NCI-H2196 (cell line): ENCODE measurements at regions not wholly inside any gene's neighbourhood (a gene's known extent, or its start where the extent isn't known, plus 50 kb on each side); places are given as distances from the start of the nearest gene placed in this dataset.

ENCODE experiments used
- DNase-seq: peaks from one replicate; lab custom pipeline; 2025; ENCODE audit not compliant: unreplicated experiment; lab: John Stamatoyannopoulos, UW

DNA sequence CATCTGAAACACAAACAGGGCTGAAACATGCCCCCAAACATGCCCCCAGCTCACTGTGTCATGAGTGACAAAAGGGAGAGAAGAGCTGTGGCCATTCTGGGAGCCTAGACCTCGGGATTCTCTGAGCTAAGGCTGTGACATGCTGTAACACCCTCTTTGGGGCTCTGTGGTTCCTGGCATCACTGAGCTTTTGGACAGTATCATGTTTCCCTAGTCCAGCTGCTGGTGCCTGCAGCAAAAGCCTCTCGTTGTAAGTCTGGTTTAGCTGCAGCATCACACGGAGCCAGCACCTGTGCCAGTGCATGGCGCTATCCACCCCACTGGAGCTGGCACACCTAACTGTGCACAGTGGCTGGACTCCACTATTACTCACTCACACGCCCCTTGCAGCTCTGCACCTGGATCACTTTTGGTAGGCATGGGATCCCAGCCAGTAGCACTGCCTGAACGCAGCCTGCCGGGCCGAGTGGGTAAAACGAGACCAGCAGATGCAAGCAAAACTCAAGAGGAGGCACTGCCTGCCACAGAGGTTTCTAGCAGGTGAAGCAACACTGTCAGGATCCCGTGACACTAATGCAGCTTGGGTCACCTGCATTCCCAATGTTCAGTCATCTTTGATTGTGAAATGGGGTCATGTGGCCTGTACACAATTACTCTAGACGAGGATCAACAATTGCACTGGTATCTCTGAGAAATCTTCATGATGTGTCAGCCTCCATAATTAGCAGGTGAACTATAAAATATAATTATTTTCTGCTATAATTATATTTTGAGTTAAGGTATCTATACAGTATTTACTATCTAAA lies 547.2 kb downstream of the ZNF804A start:
- DNase-seq = peak; percentile 77

DNA sequence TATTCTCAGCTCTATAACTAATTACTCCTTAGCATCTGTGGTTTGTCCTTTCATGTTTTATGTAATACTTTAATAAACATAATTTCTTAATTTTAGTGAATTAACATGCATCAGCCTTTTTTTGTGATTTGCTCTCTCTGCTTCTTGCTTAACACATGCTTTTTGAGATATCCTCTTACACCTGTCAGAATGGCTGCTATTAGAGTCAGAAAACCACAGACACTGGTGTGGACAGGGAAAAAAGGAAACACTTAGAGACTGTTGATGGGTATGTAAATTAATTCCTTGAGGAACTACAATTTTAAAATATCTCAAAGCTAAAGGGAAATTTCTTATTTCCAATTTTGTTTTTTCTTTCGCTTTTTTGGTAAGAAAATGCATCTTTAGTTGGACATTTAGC lies 549.0 kb downstream of the ZNF804A start:
- no peak for DNase-seq

DNA sequence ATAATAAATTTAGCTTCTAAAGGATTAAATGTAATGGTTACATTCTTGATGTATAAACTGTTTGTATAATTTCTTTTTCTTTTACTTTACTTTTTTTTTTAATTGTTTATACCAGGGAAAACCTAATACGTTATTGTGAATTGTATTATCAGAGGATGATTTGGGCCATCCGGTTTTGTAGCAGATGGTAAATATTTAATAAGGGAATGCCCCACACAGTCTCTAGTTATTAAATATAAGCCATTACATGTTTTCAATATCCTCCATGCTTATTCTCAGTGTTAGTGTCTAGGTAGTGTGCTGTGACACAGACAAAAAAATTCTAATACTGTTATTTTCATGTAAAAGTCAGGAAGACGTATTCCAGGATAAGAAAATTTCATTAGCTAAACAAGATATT lies 553.9 kb downstream of the ZNF804A start:
- DNase-seq = no peak

DNA sequence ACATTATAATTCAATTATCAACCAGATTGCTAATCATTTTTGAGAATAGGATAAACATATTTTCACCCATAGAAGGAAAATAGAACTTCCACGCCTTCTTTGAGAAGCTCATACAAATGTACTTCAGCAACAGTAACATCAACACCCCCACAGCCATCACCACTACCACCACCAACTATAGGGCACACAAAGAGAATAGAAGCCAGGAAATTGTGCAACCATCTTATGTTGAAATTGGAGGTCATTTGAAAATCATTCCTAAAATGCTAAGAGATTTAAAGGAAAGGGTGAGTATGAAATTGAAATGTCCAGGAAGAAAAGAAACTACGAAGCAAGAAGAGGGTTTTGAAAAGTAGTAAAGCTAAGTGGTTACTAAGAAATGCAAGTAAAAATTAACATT lies 563.4 kb downstream of the ZNF804A start:
- DNase-seq = no peak

DNA sequence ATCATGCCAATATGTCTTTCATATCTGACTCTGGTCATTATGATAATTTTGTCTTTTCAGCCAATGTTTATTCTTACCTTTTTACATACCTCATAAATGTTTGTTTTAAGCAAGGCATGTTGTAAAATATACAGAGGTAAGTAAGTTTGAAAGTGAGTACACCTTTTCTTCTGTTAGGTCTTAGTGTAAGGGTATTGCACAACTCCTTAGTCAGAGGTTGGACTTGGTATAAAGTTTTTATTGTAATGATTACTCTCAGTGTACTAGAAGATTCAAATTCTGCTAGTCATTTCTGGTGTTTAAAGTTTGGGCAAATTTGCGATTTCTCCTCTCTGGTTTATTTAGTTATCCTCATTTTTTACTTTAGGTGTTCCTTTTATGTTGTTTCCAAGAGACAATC lies 564.3 kb upstream of the FSIP2 start:
- no peak for DNase-seq

DNA sequence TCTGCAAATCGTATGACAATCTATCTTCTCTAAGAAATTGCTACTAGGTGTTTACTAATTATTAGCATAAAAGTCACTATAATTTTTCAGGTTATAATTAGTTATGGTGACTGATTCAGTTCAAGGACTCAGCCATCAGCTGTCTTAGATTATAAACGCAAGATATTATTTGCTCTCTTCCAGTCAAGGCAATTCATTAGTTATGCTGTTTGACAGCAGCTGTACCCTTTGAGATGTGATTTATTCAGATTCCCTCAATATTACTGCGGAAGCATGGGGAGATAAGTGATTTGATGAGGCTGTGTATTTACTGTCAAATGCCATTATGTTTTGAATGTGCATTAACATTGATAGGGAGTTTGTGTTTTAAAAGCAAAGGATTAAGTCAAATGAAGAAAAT lies 558.9 kb upstream of the FSIP2 start:
- DNase-seq = no peak

DNA sequence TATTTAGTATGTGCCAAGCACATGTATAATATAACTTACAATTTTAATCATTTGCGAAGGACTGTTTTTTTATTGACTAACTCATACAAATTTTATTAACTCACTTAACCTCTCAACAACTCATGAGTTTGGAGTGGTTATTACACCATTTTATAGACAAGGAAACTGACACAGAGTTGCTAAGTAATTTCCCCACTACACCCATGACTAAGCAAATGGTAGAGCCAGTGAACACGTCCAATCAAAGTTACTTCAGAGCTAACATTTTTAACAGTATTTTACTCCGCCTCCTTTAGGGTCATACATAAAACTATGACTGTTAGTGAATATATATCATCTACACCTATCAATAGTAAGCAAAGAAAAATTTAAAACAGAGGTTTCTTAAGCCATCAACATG lies 556.7 kb upstream of the FSIP2 start:
- no peak for DNase-seq

DNA sequence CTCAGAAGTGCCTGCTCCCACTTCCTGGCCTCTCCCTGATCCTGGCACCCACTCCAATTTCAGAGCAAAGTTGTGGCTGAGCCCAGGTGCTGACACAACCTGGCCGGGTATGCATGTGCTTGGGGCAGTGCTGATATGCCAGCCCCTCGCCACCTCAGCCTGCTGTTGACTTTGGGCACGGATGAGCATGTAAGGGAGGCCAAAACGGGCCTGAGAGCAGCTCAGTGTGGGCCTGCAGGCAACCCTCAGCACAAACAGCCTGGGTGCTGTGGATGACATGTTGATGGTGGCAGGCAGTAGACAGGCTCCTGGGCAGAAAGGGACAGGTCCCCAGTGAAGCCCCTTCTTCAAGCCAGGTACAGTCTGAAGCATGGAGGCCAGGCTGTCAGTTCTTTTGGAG lies 553.6 kb upstream of the FSIP2 start:
- DNase-seq = no peak

DNA sequence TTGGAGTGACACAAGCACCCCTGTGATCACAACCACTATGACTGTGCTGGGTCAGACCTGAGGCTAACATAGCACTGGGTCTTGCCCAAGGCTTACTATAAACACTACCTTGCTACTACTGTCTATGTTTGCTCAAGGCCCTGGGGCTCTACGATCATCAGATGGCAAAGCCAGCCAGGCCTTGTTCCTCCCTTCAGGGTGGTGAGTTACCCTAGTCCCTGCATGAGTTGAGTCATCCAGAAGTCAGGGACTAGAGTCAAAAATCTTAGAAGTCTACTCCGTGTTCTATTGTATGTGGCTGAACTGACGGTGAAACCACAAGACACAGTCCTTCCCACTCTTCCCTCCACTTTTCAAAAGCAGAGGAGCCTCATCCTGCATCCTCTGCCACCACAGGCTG lies 551.2 kb upstream of the FSIP2 start:
- no peak for DNase-seq

DNA sequence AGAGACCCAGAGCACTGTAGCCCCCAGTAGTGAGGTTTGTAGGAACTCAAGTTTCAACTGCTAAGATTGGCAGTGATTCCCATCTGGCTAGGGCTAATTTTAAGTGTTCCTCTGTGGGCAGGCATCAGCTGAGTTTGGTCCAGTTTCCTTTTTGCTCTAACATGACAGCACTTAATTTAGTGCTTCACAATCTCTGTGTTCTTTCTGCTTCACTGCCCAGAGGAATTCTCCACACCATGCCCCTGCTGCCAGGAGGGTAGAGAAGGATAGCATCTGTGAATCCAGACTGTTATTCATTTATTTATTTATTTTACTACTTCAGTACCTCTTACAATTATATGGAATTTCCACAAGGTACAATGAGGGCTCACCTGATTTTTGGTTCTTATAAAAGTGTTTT lies 549.9 kb upstream of the FSIP2 start:
- DNase-seq = no peak

DNA sequence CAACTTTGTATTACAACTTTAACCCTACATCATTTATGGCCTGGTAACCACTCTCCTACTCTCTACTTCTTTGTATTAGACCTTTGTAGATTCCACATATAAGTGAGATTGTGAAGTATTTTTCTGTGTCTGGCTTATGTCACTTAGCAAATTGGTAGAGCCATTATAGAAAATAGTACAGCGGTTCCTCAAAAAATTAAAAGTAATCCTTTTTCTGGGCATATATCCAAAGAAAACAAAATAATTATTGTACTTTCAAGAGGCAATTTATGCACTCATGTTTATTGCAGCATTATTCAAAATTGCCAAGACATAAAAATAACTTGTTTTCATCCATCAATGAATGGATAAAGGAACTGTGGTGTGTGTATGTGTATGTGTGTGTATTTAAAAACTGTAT lies 537.5 kb upstream of the FSIP2 start:
- no peak for DNase-seq

DNA sequence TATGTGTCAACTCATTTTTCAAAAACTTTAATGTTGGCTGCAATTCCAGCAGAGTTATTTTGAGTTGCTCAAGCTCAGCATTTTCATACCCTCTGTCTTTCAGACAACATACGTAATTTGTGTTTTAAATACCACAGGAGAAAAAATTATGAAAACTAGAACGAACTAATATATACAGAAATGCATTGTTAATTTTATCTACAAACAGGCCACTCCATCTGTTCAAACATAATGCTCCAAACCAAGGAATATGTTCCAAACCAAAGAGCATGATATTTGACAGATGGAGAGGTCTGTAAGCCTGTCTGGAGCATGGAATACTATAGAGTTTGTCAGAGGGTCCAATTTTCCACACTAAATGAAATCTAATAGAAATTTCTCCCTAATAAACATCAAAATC lies 536.2 kb upstream of the FSIP2 start:
- no peak for DNase-seq

DNA sequence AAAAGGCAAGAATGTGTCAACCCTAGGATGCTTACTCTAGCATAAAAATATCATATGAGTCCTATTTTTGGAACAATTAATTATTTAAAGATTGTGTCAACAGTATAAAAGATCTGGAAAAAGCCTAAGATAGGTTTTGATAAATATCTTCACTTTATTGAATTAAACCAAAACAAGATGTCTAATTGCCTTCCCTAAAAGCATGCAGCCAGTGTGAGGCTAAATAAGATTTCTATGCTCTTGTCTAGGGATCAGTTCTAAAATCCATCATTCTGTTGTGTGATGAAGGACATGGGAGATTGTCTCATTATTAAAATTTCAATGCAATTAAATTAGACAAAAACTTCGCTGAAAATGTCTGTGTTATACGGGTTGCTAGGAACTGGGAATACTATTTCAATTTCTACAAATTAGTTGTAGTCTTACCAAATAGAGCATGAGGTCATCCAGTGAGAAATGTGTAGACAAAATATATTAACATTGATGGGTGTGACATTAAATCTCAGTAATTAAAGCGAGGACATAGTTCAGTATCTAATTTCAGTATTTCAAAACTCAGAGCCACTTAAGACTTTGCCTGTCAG lies 535.6 kb upstream of the FSIP2 start:
- DNase-seq = no peak

DNA sequence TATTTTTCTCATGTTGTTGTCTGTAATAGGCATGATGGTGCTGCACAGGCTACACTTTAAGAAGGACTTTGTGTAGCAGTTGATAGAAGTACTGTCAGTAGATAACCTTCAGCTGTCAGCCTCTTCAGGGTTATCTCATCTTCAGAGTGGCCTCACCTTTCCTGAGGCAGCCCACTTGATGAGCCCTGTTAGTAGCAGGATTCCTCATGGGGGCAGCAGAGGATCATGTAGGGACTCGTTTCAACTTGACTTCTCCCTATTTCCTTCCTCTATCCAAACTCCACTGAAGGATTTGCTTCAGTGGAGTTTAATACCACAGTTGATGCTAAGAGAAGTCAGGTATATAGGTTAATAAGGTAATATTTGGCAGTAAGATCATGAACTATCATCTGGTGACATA lies 530.3 kb upstream of the FSIP2 start:
- no peak for DNase-seq

DNA sequence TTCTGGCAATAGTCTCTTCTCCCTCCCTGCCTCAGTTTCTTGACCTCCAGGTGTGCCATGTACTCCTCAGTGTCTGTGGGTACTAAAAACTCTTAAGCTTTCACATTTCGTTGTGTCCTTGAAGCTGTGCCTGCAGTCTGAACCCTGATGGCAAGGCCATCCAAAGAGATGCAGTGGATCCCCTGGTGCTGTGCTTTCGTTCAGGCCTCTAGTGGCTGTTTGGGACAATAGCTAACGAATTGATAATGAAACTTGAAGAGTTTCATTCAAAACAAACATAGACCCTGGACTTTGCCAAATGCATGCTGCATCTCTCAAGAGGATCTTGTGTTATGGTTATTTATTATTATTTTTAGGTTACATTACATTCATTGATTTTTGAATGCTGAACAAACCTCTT lies 523.1 kb upstream of the FSIP2 start:
- DNase-seq = no peak

DNA sequence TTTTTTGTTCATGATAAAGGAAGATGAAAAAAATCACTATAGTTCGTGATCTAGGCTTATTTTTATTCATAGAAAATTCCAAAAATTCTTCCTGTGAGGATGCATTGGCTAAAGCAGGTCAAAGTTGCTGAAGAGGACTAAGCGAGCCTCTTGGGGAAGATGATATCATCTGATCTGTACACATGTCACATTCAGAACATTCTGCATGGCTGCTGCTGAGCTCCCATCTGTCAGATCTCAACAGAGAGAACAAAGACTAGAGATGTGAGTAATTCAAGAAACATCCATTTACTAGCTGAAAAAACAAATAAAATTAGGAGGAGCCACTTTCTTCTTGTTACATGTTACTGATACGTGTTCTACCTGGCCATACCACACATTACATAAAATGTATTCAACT lies 518.6 kb upstream of the FSIP2 start:
- DNase-seq = no peak

DNA sequence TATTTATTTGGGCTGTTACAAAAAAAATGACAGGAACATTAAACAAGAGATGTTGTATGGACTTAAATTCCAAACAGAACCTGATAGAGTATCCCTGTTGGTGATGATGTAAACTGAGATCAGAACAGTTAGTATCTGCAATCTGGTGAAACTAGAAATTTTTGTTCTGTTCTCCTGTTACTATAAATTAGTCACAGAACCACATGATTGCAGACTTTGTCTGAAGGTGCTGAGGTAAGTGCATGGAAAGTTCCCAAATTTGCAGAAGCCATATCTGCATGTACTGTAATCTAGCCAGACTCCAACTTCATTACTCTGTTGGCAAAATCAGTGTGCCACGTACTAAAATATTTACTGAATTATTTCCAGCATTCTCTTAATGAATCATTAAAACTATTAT lies 516.3 kb upstream of the FSIP2 start:
- DNase-seq = no peak

DNA sequence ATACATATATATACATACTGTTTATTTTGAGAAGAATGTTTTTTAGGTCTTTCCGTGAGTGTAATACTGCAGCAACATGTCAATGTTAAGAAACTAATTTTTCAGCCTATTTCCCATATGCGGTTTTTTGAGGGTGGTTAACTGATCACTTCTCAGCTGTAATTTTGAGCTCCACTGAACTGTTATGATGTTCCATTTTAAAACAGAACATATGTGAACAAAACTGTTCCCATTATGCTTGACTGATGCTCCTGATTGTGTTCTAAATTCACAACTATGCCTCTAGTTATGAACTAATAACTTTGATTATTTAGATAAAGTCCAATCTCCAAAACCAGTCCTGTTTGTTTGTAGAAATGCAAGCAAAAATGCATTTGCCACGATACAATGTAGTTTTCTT lies 511.2 kb upstream of the FSIP2 start:
- no peak for DNase-seq

DNA sequence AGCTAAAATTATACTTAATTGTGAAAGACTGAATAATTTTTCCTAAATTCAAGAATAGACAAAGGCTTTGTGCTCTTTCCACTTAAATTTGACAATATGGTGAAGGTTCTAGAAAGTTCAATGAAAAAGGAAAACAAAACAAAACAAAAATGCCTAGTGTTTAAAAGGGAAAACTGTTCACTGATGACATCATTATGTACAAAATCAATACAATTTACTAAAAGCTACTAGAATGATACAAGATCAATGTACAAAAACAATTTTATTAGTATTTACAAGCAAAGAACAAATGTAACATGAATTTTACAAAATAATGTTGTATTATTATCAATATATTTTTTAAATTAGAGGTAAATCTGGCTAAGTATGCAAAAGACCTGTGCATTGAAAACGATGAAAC lies 499.1 kb upstream of the FSIP2 start:
- DNase-seq = no peak

DNA sequence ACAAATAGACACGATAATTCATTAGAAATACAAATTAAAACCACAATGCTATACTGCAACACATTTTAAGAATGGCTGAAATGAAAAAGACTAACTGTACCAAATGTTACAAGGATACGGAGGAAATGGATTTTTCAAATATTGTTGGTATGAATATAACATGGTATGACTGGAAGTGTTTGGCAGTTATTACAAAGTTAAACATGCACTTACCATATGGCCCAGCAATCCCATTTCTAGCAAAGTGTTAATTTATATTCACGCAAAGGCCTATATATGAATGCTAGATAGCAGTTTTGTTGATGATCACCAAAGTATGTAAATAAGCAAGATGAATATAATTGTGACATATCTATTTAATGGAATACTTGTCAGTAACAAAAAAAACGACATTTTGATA lies 497.8 kb upstream of the FSIP2 start:
- DNase-seq = no peak

DNA sequence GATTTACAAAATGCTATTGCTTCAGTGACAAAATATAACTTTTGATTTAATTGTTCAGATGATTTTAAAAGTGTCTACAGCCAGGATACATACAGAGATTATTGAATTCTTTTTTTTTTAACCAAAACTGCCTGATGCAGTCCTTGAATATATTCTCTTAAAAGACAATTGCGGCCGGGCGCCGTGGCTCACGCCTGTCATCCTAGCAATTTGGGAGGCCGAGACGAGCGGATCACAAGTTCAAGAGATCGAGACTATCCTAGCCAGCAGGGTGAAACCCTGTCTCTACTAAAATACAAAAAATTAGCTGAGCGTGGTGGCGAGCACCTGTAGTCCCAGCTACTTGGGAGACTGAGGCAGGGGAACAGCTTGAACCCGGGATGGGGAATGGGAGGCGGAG lies 497.0 kb upstream of the FSIP2 start:
- no peak for DNase-seq

DNA sequence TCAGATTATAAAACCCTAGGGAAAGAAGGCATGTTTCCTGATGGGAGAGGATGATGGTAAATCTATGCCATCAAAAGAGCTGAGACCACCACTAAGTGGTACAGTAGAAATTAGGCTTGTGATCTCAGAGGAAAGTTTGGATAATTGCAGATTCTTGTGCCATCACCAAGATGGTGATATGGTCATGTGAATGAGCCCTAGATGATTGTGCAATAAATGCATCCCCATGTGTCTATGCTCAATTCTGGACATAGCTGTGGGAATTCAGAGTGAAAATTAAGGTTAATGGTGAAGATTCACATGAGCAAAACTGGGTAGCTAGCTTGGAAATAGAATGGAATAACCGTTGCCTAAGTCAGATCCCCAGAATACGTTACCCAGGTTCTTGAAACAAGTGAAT lies 496.1 kb upstream of the FSIP2 start:
- DNase-seq = no peak

DNA sequence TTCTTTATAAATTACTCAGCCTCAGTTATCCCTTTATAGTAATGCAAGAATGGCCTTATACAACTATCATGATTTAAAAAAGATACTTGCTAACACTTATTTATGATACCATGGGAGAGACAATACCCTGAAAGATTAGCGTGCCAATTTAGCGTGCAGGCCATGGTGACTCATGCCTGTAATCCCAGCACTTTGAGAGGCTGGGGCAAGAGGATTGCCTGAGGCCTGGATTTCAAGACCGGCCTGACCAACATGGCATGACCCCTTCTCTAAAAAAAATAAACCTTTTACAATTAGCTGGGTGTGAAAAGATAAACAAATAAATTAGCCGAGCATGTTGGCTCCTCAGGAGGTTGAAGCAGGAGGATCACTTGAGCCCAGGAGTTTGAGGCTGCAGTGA lies 493.4 kb upstream of the FSIP2 start:
- DNase-seq = no peak
